HG03565 (cell line): ENCODE measurements at regions not wholly inside any gene's neighbourhood (a gene's known extent, or its start where the extent isn't known, plus 50 kb on each side); places are given as distances from the start of the nearest gene placed in this dataset.

Source experiments
- ATAC-seq: cut with Tn5 transposase; IDR thresholded peaks from one replicate; pipeline ENCODE4 v1.9.1; 2021; ENCODE audit warnings: mild to moderate bottlenecking, moderate library complexity; ENCODE audit not compliant: unreplicated experiment

GRCh38 chr2:228257379-228257778 is 75.9 kb upstream of the SPHKAP start:
- no peak for ATAC-seq

- ATAC-seq, result no peak
Measured at GRCh38 chr2:228253752-228254151, 72.3 kb upstream of the SPHKAP start.

- ATAC-seq, result no peak
Measured at GRCh38 chr2:228247335-228247734, 65.8 kb upstream of the SPHKAP start.

GRCh38 chr2:228245601-228246000 is 64.1 kb upstream of the SPHKAP start:
- no peak for ATAC-seq

- no peak for ATAC-seq
Measured at GRCh38 chr2:228242591-228242990, 61.1 kb upstream of the SPHKAP start.

- ATAC-seq, result no peak
Measured at GRCh38 chr2:228239907-228240561, 58.5 kb upstream of the SPHKAP start.

GRCh38 chr2:228239207-228239906 is 57.9 kb upstream of the SPHKAP start:
- ATAC-seq, result no peak
